ENCODE measurements at regions not wholly inside any gene's neighbourhood (a gene's known extent, or its start where the extent isn't known, plus 50 kb on each side); places are given as distances from the start of the nearest gene placed in this dataset.

- H3K4me1 Mint-ChIP-seq: no peaks in the 10 kb centered on the region
- ATAC-seq (replicated peaks): no peak
- no peaks in the 10 kb centered on the region for H3K36me3 Mint-ChIP-seq
- no peak for DNase-seq
- H3K27ac Mint-ChIP-seq: no peak overlapping the region
- peaks cover 0 to under 1% of the 10 kb centered on the region in 2 donors for H3K27me3 Mint-ChIP-seq
- H3K4me3 Mint-ChIP-seq: no peak overlapping the region
- H3K9me3 Mint-ChIP-seq: no peaks in the 10 kb centered on the region
Measured at GRCh38 chr5:103451261-103451660, 111.3 kb downstream of the NUDT12 start.

DNA sequence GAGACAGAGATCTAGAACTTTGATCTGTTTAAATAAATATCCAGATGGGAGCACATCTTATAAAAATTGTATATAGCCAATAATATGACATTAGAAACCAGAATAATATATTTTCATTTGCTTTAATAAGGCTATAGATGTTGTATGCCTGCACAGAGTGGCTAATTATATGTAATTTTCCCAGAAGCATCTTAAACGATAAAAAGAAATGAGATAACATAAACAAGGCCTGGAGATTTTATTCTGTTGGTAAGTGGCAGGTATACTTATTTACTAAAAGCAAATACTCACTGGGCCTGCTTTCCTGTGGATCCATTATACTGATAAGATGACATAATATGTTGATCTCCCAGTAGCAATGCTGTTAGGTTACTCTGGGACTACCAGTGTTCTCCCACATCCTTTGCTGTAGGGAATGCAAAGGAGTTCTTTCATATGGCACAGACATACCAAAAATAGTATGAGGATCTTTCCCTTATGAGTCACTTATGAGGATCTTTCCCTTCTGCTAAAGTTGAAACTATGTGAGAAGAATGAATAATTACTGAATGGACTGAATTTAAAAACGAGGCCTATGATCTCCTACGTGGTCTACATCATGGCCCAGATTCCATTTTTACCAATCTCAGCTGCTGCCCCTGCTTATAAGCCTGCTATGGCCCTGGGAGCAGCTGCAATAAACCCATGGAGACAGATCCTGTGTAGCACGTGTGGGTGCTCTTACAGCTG is 112.1 kb downstream of the NUDT12 start:
- ATAC-seq (replicated peaks): no peak
- H3K9me3 Mint-ChIP-seq: no peaks in the 10 kb centered on the region

DNA sequence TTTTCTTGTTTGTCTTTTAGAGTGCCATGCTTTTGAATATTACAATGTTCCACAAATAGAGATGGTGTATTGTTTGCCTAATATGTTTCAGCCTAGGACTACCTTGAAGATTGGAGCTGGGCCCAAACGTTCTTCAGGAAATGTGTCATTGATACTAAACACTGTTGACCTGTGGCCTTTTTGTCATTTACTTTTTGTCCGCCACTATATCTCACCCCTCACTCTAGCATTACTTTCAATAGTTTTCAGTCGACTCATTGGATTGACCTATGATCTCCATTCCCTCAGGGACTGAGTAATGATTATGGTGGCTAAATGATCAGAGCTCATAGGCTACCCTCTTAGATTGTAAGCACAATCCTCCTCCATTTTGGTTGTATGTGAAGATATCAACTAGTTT is 115.8 kb downstream of the NUDT12 start:
- Mint-ChIP-seq H3K4me1 (peaks cover 4 to 6% of the 10 kb centered on the region in 2 donors), H3K27ac (no peak overlapping the region), H3K27me3 (no peaks in the 10 kb centered on the region), H3K36me3 (no peaks in the 10 kb centered on the region), H3K4me3 (no peak overlapping the region), H3K9me3 (no peaks in the 10 kb centered on the region)
- ATAC-seq (replicated peaks) (no peak), DNase-seq (no peak)

More for the DNA sequence above, 112.1 kb downstream of the NUDT12 start:
- no peaks in the 10 kb centered on the region for H3K36me3 Mint-ChIP-seq
- no peak for DNase-seq
- H3K4me3 Mint-ChIP-seq: no peak overlapping the region
- H3K27me3 Mint-ChIP-seq: no peaks in the 10 kb centered on the region
- H3K27ac Mint-ChIP-seq: no peak overlapping the region
- no peaks in the 10 kb centered on the region for H3K4me1 Mint-ChIP-seq

GRCh38 chr5:103445426-103446035 is 117.1 kb downstream of the NUDT12 start:
- DNase-seq: no peak
- H3K27me3 Mint-ChIP-seq: no peaks in the 10 kb centered on the region
- no peak overlapping the region for H3K4me3 Mint-ChIP-seq
- H3K27ac Mint-ChIP-seq: no peak overlapping the region
- H3K36me3 Mint-ChIP-seq: no peaks in the 10 kb centered on the region
- H3K9me3 Mint-ChIP-seq: peaks cover 0 to 3% of the 10 kb centered on the region in 2 donors
- no peak for ATAC-seq (replicated peaks)
- H3K4me1 Mint-ChIP-seq: peaks cover 4 to 6% of the 10 kb centered on the region in 2 donors

DNA sequence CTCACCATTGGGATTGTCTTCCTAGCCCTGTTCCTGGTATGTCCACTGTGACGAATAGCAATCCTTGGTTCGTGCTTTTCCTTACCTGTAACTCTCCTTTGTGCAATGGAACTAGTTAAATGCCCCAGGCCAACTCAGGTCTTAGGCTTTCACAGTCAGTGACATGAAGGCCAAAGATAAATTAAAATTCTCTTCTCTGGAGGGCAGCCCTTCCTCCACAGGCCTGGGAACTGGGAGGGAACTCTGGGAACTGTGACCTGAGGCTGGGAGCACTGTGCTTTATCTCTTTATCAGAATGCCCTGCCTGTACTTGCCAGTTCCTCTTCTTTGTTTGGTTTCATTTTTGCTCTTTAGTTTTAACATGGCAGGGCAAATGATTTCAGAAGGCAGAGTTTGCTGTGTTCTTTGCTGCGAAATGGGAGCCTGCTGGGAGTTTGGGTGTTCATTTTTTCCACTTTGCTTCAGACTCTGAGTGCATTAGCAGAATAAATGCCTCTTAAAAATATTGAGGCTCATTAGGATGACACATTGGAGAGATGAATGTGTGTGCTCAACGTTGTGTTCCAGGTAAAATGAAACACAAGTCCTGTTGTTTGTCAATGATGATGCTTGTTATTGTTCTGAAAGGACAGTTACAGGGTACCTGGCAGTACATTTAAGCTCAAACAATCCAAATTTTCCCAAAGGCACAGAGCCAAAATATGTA is 118.1 kb downstream of the NUDT12 start:
- H3K4me3 Mint-ChIP-seq: no peak overlapping the region
- peaks cover 4 to 6% of the 10 kb centered on the region in 2 donors for H3K4me1 Mint-ChIP-seq
- DNase-seq (no peak), ATAC-seq (replicated peaks) (no peak)
- H3K27me3 Mint-ChIP-seq: no peaks in the 10 kb centered on the region
- no peaks in the 10 kb centered on the region for H3K36me3 Mint-ChIP-seq
- H3K27ac Mint-ChIP-seq: no peak overlapping the region
- H3K9me3 Mint-ChIP-seq: peaks cover 7 to 9% of the 10 kb centered on the region in 2 donors

GRCh38 chr5:103442750-103443149 is 119.8 kb downstream of the NUDT12 start:
- Mint-ChIP-seq H3K4me1 (peaks cover 4 to 6% of the 10 kb centered on the region in 2 donors), H3K36me3 (no peaks in the 10 kb centered on the region), H3K4me3 (no peak overlapping the region), H3K27ac (no peak overlapping the region), H3K9me3 (peaks cover 14 to 16% of the 10 kb centered on the region in 2 donors), H3K27me3 (no peaks in the 10 kb centered on the region)
- ATAC-seq (replicated peaks): no peak
- DNase-seq: no peak

- Mint-ChIP-seq H3K4me1 (peaks cover 4 to 6% of the 10 kb centered on the region in 2 donors), H3K4me3 (no peak overlapping the region), H3K27ac (no peak overlapping the region), H3K9me3 (peaks cover 14 to 16% of the 10 kb centered on the region in 2 donors), H3K36me3 (no peaks in the 10 kb centered on the region), H3K27me3 (no peaks in the 10 kb centered on the region)
- ATAC-seq (replicated peaks) (peak in 1 of 2 donors; percentile 34), DNase-seq (no peak)
Measured at GRCh38 chr5:103441523-103441922, 121.1 kb downstream of the NUDT12 start.

DNA sequence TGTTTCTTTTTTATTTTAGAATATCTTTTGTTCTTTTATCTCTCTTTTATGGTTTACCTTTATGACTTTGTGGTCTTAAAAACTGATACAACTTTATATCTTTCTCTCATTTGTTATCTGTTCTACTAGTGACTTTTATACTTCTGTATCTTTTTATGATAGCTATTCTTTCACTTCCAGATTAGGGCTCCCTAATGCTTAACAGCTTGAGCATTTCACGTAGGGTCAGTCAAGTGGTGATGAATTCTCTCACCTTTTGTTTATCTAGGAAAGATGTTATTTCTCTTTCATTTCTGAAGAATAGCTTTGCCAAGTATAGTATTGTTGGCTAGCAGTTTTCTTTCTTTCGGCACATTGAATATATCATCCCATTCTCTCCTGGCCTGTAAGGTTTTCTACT is 123.6 kb downstream of the NUDT12 start:
- Mint-ChIP-seq H3K4me1 (no peaks in the 10 kb centered on the region), H3K4me3 (no peak overlapping the region), H3K9me3 (peaks cover 14 to 16% of the 10 kb centered on the region in 2 donors), H3K27me3 (no peaks in the 10 kb centered on the region), H3K36me3 (no peaks in the 10 kb centered on the region), H3K27ac (no peak overlapping the region)
- DNase-seq (no peak), ATAC-seq (replicated peaks) (no peak)

DNA sequence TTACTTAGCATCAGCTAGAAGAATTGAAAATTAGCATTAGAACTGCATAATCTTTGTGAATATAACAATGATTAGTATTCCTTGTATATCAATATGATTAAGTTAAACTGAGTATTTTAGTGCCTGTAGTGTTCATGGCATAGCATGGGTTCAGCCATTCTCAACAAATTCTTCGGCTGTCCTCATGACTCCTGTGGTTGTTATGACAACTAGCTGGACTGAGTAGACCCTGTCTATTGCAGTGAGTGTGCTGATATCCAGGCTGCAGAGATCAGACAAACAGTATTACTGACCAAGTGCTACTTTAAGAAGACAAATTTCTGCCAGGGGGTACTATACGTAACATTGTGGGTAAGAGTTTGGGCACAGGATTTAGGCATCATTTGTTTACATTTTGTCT is 125.9 kb downstream of the NUDT12 start:
- DNase-seq (no peak), ATAC-seq (replicated peaks) (no peak)
- no peak overlapping the region for H3K4me3 Mint-ChIP-seq
- no peaks in the 10 kb centered on the region for H3K4me1 Mint-ChIP-seq
- no peaks in the 10 kb centered on the region for H3K27me3 Mint-ChIP-seq
- peaks cover 14 to 16% of the 10 kb centered on the region in 2 donors for H3K9me3 Mint-ChIP-seq
- no peak overlapping the region for H3K27ac Mint-ChIP-seq
- H3K36me3 Mint-ChIP-seq: no peaks in the 10 kb centered on the region

DNA sequence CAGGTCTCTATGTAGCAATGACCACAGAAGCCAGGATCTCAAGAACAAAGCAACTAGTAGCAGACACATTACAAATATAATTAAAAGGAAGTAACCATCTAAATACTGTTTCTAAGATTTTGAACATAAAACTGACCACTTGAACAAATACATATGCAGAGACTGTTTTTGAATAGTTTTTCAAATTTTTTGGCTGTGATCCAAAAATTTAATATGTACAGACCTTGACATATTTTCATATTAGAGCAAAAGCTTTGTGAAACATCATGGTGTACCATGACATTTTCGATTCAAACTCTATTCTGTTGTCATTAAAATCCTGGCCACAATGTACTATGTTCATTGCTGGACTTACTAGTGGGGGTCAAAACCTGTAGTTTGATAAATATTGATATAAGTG is 126.5 kb downstream of the NUDT12 start:
- Mint-ChIP-seq H3K9me3 (peaks cover 14 to 16% of the 10 kb centered on the region in 2 donors), H3K4me1 (no peaks in the 10 kb centered on the region), H3K4me3 (no peak overlapping the region), H3K27ac (no peak overlapping the region), H3K27me3 (no peaks in the 10 kb centered on the region), H3K36me3 (no peaks in the 10 kb centered on the region)
- DNase-seq (no peak), ATAC-seq (replicated peaks) (no peak)

GRCh38 chr5:103435136-103435889 is 127.3 kb downstream of the NUDT12 start:
- no peaks in the 10 kb centered on the region for H3K36me3 Mint-ChIP-seq
- H3K9me3 Mint-ChIP-seq: peaks cover 9 to 15% of the 10 kb centered on the region in 2 donors
- ATAC-seq (replicated peaks) (no peak), DNase-seq (no peak)
- H3K4me1 Mint-ChIP-seq: no peaks in the 10 kb centered on the region
- no peak overlapping the region for H3K27ac Mint-ChIP-seq
- H3K4me3 Mint-ChIP-seq: no peak overlapping the region
- no peaks in the 10 kb centered on the region for H3K27me3 Mint-ChIP-seq

DNA sequence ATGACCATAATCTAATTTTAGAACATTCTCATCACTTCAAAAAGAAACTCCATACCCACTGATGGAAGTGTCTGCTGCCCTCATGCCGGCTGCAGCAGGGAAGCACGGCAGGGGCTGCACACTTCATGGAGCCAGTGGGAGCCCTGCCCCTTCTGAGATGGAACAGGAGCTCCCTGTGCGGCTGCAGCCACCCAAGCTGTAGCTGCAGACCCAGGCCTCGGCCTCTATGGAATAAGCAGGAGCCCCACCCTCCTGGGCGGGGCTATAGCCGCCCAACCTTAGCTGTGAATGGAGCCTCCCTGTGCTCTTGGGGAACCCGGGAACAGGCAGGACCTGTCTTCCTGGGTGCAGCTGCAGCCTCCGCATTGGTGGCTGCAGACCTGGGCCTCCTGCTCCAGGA is 128.5 kb downstream of the NUDT12 start:
- Mint-ChIP-seq H3K36me3 (no peaks in the 10 kb centered on the region), H3K9me3 (peaks cover 2 to 6% of the 10 kb centered on the region in 2 donors), H3K4me1 (no peaks in the 10 kb centered on the region), H3K4me3 (no peak overlapping the region), H3K27me3 (no peaks in the 10 kb centered on the region), H3K27ac (no peak overlapping the region)
- DNase-seq (no peak), ATAC-seq (replicated peaks) (no peak)

GRCh38 chr5:103433211-103433610 is 129.4 kb downstream of the NUDT12 start:
- no peak for DNase-seq
- H3K9me3 Mint-ChIP-seq: no peaks in the 10 kb centered on the region

GRCh38 chr5:103428923-103429322 is 133.7 kb downstream of the NUDT12 start:
- no peak overlapping the region for H3K4me3 Mint-ChIP-seq
- H3K9me3 Mint-ChIP-seq: no peaks in the 10 kb centered on the region
- ATAC-seq (replicated peaks): no peak
- H3K36me3 Mint-ChIP-seq: no peaks in the 10 kb centered on the region
- peaks cover 0 to under 1% of the 10 kb centered on the region in 2 donors for H3K4me1 Mint-ChIP-seq
- no peaks in the 10 kb centered on the region for H3K27me3 Mint-ChIP-seq
- no peak for DNase-seq
- no peak overlapping the region for H3K27ac Mint-ChIP-seq

More at GRCh38 chr5:103433211-103433610, 129.4 kb downstream of the NUDT12 start:
- H3K36me3 Mint-ChIP-seq: no peaks in the 10 kb centered on the region
- H3K4me1 Mint-ChIP-seq: no peaks in the 10 kb centered on the region
- H3K4me3 Mint-ChIP-seq: no peak overlapping the region
- H3K27me3 Mint-ChIP-seq: no peaks in the 10 kb centered on the region
- no peak overlapping the region for H3K27ac Mint-ChIP-seq
- ATAC-seq (replicated peaks): no peak

Data from stimulated activated naive B cell treated with anti-CD40 and anti-IgM and Interleukin-4, amounts not matched to agents 10 μg/mL and 1 μg/mL and 100 μg/mL, for 72 hours (primary cell).